ENCODE measurements at regions not wholly inside any gene's neighbourhood (a gene's known extent, or its start where the extent isn't known, plus 50 kb on each side); places are given as distances from the start of the nearest gene placed in this dataset.

GRCh38 chr2:122478771-122479170 lies 723.3 kb downstream of the TSN start:
- DNase-seq (ENCODE audit: low read depth in 1 of 2, low spot score in 1 of 2) = no peak
- Histone ChIP-seq H3K4me3 (replicated peaks; ENCODE audit: insufficient read depth, low read length) (no peak overlapping the region), H3K27ac (replicated peaks) (no peak overlapping the region), H3K27me3 (ENCODE audit: insufficient read depth, poor library complexity, severe bottlenecking) (no peaks in the 10 kb centered on the region)
- TF ChIP-seq GABPA (IDR thresholded peaks at IDR 0.05; ENCODE audit: low read depth) (no peak), POLR2AphosphoS5 (IDR thresholded peaks at IDR 0.05; ENCODE audit: low read depth) (no peak), CTCF (IDR thresholded peaks at IDR 0.05; ENCODE audit: insufficient read depth, low read length) (no peak), SPI1 (IDR thresholded peaks at IDR 0.05; ENCODE audit: borderline replicate concordance, low read depth) (no peak), REST (IDR thresholded peaks at IDR 0.05; ENCODE audit: insufficient replicate concordance, low read depth) (no peak)

GRCh38 chr2:122480501-122481243 lies 725.2 kb downstream of the TSN start:
- Histone ChIP-seq H3K27me3 (ENCODE audit: insufficient read depth, poor library complexity, severe bottlenecking) (no peaks in the 10 kb centered on the region), H3K4me3 (replicated peaks; ENCODE audit: insufficient read depth, low read length) (no peak overlapping the region), H3K27ac (replicated peaks) (no peak overlapping the region)
- TF ChIP-seq SPI1 (IDR thresholded peaks at IDR 0.05; ENCODE audit: borderline replicate concordance, low read depth) (no peak), REST (IDR thresholded peaks at IDR 0.05; ENCODE audit: insufficient replicate concordance, low read depth) (no peak), GABPA (IDR thresholded peaks at IDR 0.05; ENCODE audit: low read depth) (no peak), CTCF (IDR thresholded peaks at IDR 0.05; ENCODE audit: insufficient read depth, low read length) (no peak), POLR2AphosphoS5 (IDR thresholded peaks at IDR 0.05; ENCODE audit: low read depth) (no peak)
- DNase-seq (ENCODE audit: low read depth in 1 of 2, low spot score in 1 of 2) = no peak

GRCh38 chr2:122481244-122481622 lies 725.8 kb downstream of the TSN start:
- no peak overlapping the region for H3K27ac ChIP-seq (replicated peaks)

More at GRCh38 chr2:122481244-122481622, 725.8 kb downstream of the TSN start:
- DNase-seq (ENCODE audit: low read depth in 1 of 2, low spot score in 1 of 2) = no peak
- Histone ChIP-seq H3K27me3 (ENCODE audit: insufficient read depth, poor library complexity, severe bottlenecking) (no peaks in the 10 kb centered on the region), H3K4me3 (replicated peaks; ENCODE audit: insufficient read depth, low read length) (no peak overlapping the region)
- TF ChIP-seq POLR2AphosphoS5 (IDR thresholded peaks at IDR 0.05; ENCODE audit: low read depth) (no peak), REST (IDR thresholded peaks at IDR 0.05; ENCODE audit: insufficient replicate concordance, low read depth) (no peak)

All from HL-60 (cell line).